Fibroblast of skin of left biceps (primary cell): ENCODE measurements at regions not wholly inside any gene's neighbourhood (a gene's known extent, or its start where the extent isn't known, plus 50 kb on each side); places are given as distances from the start of the nearest gene placed in this dataset.

Experiments
- DNase-seq, 2 experiments: peaks; one replicate each; pipeline ENCODE4 v3.0.0-alpha.2; 2013; ENCODE audit warnings: low read depth in 2 of 2

DNA sequence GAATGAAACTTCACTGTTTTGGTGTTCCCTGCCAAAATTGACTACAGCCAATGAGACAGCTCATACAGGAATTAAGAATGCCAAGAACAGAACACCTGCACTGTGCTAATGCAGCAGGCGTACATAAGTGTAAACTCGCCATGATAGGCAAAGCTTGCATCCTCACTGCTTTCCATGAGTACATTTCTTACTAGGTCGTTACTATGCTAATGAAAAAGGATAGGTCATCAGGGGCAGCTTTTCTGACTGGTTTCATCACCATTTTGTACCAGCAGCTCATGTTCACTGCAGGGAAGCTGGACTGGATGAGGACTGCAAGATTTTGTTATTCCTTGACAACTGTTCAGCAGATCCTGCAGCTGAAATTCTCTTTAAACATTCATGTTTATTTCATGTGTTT, 1383.8 kb downstream of the EFNB2 start:
- no peak for DNase-seq

DNA sequence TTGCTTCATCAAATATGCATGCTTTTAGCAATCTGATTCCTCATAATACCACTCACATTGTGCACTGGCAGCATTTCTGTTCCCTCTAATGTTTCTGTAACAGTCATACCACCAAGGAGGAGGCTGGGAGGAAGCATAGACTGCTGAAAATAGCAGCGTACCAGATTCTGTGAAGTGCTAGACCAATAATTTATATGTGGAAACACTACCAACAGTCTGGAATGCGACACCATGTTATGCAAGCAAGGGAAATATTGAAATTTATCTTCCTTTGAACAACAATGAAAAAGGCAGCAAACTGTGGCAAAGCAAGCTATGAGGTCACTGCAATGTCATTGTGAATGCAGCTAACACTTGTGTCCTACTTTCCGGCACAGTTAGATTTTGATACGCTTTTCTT, 1388.0 kb downstream of the EFNB2 start:
- DNase-seq = peak in 1 of 2 experiments; percentile 8

DNA sequence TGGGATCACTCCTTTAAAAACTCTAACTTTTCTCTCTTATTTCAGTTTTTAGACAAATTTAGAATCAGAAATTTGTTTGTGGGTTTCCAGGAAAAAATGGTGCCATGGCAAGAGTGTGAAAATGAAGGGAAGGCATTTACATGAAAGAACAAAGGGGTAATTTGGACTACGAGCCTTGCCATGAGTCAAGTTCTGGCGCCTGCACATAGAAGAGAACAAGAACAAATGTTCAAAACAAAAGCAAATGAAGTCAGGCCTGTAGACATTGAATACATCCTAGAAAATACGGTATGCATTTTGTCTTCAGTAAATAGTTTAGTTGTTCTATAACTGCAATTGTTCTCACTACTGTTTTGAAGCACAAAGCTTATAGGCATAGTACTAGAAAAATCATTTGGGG, 1390.5 kb downstream of the EFNB2 start:
- DNase-seq = no peak

DNA sequence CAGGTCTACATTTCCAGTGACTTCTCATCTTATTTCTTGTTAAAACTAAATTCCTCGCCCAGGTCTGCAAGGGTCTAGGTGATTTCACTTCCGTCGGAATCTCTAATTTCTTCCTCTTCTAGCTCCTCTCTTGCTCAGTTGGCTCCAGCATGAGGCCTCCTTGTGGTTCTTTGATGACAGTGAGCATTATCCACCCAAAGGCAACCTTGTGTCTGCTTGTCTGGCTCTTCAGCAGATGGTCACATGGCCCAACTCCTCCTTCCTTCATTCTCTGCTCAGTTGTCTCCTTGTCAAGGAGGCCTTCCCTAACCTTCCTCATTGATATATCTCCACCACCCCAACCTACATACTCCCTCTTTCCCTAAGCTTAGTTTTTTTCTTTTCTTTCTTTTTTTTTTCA, 1391.4 kb downstream of the EFNB2 start:
- no peak for DNase-seq

DNA sequence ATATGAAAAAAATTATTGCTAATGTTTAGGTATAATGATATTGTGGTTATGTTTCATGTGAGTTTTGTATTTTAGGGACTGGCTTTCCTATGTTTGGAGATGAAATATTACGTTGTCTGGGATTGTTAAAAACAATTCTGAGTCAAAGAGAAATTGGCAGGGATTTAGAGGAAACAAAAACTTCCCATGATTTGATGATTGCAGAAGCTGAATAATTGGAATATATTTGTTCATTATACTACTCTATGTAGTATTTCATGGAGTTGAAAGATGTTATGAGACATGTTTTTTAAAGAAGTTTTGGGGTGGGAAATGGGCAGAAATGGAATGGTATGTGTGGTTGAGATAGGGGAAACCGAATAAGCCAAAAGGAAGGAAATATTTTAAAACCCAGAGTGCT, 1392.9 kb downstream of the EFNB2 start:
- DNase-seq = no peak

DNA sequence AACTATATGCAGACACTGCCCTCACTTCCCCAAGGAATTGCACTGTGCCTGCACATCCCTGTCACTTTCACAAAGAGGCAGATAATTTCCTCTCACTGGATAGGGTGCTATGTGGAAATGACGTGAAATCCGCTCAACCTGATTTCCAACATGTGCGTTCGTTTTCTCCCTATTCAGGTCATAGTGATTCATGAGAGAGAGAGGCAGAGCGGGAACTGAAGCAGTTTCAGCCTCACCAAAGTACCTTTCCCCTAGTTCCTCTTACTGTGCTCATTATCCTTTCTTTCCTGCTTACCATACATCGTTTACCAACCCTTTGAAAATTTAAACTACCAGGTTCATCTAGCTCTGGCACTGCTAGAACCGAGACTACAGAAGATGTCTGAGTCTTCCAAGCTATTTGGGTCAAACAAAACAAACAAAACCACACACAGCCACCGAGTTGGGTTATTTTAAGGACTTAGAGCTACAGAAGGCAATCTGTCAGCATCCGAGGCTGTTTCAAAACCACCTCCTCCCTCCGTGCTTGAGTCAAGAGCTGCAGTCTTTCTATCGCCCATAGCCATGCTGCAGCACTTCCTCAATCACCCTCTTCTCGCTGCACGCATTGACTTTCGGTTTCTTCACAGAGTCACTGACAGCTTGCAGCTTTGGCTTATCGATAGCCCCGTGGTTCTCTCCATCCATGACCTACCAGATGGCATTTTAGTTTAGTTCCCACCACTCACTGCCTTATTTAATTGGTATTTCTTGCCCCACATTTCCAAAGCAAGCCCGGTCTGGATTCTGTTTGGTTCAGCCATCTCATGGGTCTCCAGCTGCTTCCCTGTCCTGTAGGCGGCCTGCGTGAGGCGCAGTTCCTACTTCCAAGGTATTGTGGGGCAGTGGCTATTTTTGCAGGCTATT, 1395.8 kb downstream of the EFNB2 start:
- peak in 1 of 2 experiments; percentile 6 for DNase-seq

DNA sequence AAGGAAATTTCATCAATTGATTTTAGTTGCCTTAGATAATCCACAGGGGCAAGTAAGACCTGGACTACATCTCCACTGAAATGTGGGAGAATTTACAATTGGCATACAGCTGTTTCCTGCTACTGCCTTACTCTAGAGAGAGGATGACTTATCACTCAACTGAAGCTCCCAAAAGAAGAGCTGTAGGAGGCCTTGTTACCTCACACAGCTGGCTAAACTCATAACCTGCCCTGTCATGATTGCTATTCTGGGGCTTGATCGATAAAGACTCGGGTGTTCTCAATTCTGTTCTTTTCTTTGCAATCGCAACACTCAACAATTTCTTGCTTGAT, 1396.4 kb downstream of the EFNB2 start:
- DNase-seq = no peak

DNA sequence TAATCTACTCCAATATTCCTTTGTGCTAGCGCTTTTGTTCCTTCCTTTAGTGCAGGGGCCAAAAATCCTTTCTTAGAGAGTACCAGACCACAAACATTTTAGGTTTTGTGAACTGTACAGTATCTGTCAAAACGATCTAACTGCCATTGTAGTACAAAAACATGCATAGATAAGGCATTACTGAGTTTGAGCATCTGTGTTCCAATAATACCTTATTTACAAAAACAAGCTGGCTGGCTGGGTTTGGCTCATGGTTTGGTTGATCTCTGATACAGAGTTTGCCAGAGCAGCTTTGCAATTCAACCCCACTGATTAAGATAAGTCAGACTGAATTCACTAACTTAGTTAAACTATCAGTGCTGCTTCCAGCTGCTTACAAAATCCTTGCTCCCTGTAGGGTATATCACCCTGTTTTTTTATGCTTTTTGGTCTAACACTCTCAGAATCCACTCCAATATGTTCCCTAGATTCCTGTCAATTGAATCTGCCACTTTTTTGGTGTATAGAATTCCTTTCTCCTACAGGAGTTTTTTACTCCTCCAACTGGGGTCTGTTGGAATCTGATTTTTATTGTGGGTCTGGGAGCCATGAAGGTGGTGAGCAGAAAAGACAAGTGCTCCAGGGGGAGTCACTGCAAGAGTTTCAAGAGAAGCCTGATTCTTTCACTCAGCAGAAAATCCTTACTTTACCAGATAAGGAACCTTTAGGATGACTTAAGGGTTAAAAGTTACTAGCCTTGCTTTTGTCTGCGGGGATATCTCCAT, 1399.4 kb downstream of the EFNB2 start:
- no peak for DNase-seq

DNA sequence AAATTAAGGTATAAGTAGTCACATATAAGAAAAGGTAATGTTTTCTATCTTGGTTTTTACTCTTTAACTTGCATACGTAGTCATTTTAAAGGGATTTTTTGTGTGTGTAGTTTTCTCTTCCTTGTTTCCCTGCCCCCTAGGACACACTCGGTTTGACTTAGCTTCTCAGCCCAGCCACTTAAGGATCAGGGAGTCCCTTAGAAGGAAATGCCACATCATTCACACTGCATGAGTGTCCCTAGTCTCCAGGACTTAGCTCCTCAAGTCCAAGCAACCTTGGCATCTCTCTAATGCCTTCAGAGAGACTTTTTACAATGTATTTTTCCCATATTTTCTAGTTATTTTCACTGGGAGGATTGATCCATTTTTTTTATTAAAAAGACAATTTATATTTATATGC, 1407.7 kb downstream of the EFNB2 start:
- DNase-seq = no peak

DNA sequence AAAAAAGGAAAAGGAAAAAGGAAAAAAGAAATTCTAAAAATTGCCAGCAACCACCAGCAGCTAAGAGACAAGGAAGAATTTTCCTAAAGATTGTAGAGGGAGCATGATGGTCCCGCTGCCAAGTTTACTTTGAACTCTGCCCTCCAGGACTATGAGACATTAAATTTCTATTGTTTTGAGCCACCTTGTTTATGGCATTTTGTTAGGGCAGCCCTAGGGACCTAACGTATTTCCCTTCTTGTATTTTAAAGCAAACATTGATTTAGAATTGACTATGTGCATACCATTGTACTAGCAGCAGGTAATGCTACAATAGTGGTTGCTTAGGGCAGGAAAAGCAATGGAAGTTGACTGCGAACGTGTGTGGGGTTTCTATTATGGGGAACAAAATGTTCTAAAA, 1414.2 kb downstream of the EFNB2 start:
- no peak for DNase-seq

DNA sequence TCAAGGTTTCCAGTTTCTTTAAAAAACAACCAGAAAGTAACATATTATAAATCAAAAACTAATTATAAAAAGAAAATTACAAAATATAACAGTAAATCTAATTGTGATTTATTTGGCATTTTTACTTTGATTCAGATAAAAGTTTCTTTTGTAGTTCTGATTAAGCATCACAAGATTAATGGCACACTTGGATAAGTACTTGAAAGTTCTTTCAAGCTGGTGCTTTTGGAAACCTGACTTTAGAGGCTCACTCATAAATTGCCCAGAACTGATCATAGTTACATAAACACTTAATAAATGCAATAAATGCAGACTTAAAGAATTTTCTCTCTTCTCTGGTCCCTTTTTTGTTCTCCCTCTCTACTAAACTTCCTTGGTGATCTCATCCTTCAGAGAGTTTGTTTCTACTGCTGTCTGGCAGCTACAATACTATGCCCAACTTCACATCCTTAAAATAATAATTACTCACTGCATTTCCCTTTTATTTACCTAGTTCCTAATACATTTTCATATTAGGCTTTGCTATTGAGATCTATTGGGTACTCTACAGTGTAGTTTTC, 1417.0 kb downstream of the EFNB2 start:
- no peak for DNase-seq

DNA sequence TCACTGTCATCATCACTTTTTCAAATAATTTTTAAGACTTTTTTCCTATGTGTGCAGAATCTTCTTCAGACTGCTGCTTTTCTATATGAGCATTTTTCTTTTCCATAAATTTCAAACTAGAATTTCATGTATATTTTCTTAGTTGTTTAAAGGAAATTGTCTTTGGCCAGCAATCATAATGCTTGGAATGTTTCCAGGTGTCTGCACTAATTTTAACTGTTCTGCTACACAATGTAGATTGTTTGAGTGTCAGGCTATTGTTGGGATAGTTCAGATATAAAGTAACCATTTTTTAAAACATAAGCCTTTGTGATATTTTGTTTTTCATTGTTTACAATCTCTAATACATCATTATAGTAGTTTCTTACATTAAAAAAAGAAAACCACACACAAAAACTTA, 1418.5 kb downstream of the EFNB2 start:
- DNase-seq = no peak

DNA sequence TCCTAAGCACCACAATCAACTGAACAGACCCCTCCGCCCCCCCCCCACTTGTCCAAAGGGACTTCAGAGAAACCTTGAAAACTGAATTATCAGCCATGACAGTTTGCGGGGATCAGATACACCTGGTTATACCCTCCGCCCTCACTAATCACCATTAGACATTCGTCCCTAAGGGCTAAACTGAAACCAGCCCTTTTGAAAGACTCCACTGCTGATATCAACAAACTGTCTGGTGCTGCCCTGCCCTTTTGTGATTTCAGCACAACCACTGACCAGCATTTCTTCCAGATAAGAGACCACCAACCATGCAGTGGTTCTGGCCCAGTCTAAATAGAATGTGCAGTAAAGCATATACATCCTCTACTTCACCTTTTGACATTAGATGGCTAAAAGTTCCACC, 1422.9 kb downstream of the EFNB2 start:
- no peak for DNase-seq

DNA sequence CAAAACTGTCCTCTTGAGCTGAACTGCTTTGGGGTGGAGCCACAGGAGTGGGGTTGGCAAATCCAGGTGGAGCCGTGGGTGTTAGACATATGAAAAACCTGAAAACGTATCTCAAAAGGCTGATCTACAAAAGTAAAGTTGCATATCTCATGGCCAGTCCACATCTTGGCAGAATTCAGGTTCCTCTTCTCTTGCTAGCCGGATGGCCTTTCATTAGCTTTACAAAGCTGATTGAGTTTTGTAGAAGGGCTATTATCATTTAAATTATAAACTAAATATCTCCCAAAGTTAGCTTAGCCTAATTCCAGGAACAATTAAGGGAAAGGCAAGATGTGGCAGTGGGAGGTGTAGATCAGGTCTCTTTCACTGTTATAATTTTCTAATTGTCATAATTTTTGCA, 1427.7 kb downstream of the EFNB2 start:
- no peak for DNase-seq

DNA sequence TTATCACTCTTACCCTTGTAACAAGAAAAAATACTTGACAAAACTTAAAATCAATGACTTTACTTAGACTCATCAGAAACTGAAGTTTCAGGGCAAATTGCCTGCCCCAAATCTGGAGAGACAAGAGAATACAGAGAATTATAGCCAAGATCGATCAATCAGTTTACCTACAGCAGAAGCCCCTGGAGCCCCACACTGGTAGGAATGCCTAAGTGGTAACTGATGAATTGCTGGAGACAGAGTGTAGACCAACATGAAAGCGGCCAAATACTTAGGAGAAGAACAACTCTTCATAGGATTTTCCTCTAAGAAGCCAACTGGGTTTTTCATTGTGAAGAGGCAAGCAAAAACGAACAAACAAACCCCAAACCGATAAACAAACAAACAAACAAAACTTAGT, 1430.0 kb downstream of the EFNB2 start:
- no peak for DNase-seq

DNA sequence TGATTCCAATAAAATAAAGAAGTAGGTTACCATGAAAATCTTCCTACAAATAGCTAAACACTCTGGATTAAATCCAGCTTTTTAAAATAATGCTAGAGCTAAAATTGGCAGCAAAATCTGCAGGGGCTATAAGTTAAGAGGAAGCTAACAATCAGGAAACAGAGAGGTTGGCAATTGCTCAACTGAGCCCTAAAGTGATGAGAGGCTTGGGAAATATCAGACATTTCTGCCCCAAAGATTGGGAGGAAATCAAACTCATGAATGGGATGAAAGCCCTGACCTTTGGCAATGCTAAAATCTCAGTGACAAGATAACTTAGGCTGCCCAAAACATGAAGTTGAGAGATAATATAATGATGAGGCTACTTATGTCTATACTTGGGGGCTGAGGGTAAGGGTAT, 1437.9 kb downstream of the EFNB2 start:
- no peak for DNase-seq

DNA sequence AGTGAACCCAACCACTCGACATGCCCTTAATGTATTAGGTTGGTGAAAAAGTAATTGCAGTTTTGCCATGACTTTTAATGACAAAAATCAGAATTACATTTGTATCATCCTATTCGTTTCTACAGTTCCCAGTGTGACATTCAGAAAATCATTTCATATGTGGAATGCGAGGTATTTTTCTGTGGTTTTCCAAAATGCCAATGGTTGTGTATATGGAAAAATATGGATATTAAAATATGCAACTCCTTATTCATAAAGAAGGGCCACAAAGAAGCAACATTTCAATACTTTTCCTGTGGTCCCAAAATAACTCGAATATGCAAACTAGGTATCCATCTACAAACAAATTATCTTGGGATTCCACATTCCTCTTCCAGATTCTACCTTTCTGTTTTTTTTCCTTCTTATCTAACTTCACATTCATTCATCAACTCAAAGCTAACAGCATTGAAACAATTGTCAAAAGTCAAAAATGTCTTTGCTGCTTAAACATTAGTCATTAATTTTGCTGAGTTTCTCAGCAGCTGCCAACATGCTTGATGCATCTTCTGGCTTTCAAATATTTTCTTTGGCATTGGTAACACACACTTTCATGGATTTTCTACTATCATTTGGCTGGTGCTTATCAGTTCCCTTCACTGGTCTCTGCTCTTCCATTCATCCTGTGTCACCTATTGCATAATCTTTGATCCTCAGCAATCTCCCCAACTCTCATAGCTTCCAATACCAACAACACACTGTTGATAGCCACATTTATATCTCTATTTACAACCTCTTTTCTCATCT, 1445.4 kb downstream of the EFNB2 start:
- DNase-seq = peak; percentile 8 to 14

DNA sequence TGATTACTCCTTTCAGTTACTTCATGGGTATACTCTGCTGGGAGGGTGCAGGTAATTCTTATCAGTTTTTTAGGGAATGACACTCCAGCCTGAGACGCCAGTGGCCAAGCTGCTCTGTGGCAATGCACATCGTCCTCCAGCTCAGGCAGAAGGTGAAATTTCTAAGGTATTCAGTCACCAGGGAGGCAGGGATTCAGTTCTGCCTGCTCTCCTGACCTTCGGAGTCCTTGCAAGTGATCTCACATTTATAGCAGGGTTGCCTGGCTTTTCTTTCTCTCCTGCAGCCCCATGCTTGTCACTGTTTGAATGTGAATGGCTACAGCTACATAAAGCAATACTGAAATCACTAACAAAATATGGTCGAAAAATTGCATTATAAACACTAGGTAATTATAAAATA, 1447.5 kb downstream of the EFNB2 start:
- no peak for DNase-seq

DNA sequence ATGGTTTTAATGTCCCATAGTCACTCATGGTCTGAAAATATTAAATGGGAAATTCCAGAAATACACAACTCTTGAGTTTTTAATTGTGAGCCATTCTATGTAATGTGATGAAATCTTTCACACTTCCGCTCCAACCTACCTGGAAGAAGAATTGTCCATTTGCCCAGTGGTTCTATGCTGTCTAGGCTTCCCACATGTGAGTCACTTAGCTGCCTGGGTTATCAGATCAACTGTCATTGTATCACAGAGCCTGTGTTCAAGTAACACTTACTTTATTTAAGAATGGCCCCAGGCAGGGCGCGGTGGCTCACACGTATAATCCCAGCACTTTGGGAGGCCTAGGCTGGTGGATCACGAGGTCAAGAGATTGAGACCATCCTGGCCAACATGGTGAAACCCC, 1450.5 kb downstream of the EFNB2 start:
- no peak for DNase-seq

DNA sequence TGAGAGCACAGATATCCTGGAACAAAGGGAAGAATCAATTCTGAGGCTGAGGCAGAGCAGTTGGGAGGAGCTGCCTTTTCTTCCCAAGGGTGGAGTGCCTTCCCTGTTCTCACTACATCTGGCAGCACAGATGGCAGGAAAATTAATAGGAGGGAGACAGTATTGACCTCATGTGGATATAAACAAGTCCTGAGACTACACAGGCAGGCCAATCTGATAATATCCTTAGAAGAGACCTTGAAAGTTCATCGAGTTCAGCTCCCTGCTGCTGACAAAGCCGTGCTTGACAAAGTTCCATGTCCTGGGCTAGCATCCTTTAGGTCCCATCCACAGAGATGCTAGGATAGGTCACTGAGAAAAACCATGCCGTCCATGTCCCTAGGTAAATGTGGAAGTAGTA, 1451.5 kb downstream of the EFNB2 start:
- DNase-seq = no peak

DNA sequence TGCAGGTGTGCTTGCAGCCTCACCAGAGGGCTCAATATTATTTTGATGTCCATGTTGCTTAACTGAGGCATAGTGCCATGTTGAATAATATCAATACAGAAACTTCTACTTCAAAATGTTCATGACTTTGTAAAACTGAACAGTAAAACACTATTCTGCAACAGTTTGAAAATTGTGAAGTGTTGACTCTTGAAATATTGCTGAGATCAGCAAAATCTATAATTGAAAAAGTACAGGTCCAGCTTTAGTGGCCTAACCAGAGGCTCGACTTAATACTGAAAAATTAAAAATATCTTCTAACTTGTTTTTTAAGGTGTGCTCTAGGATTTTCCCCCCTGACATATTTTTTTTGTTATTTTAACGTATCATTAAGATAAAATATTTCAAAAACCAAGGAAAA, 1460.7 kb downstream of the EFNB2 start:
- no peak for DNase-seq

DNA sequence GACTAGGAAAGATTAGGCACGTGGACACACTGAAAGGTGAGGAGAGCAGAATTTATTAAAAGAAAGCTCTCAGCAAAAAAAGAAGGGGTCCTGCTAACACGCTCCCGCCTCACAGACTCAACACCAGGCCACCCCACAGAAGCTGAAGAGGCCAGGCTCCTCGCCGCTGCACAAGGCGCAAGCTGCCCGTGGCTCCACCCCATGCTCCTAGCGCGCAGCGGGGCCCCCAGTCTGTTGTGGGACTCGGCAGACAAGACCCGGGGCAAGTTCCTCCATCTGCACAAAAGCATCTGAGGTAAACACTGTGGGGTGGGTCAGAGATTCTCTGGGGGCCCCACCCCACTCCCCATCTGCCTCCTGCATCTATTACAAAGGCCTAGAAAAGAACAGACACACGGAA, 1462.4 kb downstream of the EFNB2 start:
- DNase-seq = no peak
